Limb (tissue), 2 donors: ENCODE measurements at regions not wholly inside any gene's neighbourhood (a gene's known extent, or its start where the extent isn't known, plus 50 kb on each side); places are given as distances from the start of the nearest gene placed in this dataset.
"Not testable (repeated sequence)": the region's sequence is repeated elsewhere in the genome, so short reads cannot be mapped to it uniquely, and the experiment has no call there.

Experiments used
- DNase-seq, 2 donors: peaks; one replicate each; pipeline ENCODE4 v3.0.0-alpha.2; 2016; ENCODE audit errors: extremely low spot score in 2 of 2

DNA sequence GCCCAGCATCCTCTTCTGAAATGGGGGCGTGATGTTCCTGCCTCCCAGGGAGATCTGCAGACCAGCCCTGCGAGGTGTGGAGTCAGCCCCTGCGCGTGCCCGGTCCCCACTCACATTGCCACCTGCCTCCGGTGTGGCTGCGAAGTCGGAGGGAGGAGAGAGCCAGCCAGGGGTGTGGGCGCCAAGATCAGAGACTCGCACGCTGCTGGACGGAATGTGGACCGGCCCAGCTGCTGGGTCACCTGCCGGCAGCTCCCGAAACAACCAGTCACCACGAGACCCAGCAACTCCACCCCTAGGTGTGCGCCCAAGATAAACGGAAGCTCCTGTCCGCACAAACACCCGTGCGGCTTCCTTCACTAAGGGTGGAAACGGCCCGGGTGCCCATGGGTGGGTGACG lies 51.1 kb upstream of the EGFL7 start:
- no peak for DNase-seq

DNA sequence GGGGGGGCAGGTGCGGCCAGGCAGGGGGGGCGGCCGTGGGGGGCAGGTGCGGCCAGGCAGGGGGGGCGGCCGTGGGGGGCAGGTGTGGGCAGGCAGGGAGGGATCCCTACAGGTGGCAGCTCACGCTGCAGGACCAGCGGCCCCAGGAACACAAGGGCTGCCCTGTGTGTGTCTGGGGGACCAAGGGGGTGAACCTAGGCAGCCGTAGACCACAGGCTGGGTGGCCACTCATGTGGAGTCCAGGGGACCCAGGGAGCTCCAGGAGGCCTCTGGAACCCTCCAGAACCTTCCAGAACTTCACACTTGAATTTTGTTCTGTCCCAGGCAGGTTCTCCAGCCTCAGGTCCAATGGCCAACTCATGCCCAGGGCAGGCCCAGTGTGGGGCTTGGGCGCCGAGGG lies 51.6 kb upstream of the EGFL7 start:
- DNase-seq, result no peak

DNA sequence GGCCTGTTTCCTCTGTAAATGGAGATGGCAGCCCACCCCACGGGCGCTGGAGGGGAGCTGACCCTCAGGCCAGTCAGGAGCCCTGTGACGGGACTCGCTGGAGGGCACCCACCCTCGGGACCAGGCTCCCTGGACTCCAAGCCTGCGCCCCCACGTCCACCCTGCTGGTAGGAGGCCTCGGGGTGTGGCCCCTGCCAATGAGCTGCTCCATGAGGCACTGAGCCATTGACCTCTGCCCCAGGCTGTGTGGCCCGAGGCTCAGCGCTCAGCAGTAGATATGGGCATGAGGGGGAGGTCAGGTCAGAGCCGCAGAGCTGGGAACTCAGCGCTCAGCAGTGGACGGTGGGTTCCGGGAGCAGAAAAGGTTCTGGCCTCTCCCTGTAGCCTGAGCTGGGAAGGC lies 52.3 kb upstream of the EGFL7 start:
- DNase-seq, result no peak

DNA sequence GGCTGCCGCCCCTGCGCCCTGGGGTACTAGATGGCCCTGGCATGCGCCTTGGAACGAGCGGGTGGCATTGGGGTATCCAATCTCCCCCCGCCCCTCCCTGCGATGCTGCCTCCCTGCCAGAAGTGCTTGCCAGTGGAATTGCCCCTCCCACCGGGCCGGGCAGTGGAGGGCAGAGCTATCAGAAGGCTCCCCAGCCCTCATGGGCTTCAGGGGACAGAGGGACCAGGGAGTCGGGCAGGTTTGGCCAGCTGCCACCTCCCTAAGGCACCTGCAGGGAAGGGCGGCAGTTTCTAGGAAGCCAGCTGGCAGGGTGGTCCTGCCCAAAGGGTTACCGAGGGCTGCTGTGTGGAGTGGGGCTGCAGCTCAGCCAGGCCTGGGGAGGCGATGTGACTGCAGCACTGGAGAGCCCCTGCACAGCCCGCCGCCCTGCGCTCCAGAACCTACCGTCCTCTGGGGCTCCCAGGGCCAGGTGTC lies 52.8 kb upstream of the EGFL7 start:
- DNase-seq, result no peak

DNA sequence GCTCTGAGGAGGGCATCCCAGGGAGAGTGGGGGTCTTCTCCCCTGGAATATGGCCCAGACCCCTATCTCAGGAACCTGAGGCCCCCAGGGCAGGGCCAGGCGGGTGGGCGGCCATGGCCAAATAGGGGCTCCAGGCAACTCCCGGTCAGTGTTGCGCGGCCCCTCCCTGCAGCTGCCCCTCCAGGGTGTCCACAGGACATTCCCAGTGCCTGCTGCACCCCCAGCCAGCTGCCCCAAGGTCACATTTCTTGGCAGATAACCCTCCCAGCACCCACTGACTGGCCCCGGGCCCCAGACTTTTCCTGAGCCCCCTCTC lies 53.6 kb upstream of the EGFL7 start:
- no peak for DNase-seq

DNA sequence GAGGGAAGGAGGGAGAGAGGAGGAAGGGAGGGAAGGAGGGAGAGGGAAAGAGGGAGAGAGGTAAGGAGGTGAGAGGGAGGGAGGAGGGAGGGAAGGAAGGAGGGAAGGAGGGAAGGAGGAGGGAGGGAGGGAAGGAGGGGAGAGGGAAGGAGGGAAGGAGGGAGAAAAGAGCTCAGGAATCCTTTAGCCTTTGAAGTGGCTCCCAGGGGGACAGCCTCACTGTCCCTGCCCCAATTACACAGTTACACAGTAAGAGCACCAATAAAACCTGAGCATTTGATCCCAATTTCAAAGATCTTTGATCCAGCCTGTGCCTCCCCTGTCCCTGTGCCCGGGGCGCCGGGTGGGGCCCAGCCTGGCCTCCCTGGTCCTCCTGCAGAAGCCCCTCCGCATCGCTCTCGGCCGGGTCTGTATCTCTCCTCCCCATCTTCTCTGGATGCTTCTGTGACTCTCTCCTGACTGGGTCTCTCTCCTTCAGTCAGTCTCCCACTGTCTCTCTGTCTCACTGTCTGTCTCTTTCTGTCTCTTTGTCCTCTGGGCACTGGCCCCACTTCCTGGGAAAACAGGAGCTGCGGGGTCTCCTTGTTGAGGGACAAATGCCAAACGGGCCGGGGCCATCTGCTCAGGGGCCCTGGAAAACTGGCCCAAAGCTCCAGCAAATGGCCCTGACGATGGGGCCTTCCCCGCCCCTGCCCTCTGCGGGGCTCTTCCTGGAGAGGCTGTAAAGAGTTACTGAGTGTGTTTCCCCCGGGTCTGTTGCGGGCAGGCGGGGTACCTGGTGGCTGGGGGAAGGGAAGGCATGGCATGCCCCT lies 54.2 kb upstream of the EGFL7 start:
- DNase-seq, result no peak

DNA sequence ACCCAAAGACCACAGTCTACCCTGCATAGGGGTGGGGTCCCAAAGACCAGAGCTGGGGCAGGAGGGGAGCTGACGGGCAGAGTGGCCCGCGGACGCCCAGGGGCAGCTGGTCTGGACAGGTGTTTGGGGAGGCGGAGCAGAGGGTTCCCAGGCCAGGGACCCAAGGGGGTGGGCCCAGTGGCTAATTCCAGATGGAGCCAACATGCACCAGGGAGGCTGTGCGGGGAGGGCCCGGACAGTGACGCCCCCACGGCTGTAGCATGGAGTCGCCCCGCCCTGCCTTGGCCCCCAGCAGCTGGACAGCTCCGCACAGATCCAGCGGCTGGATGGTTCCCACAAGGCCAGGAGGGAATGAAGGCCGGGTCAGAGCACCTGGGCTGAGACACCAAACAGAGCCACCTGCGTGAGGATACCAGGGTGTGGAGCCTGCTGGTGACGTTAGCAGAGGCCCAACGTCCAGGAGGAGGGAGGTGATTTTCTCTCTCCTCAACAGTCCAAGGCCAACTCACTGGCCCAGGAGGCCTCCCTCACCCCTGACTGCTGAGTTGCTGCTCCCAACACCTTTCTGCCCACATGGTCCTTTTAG lies 55.3 kb upstream of the EGFL7 start:
- DNase-seq, result no peak

DNA sequence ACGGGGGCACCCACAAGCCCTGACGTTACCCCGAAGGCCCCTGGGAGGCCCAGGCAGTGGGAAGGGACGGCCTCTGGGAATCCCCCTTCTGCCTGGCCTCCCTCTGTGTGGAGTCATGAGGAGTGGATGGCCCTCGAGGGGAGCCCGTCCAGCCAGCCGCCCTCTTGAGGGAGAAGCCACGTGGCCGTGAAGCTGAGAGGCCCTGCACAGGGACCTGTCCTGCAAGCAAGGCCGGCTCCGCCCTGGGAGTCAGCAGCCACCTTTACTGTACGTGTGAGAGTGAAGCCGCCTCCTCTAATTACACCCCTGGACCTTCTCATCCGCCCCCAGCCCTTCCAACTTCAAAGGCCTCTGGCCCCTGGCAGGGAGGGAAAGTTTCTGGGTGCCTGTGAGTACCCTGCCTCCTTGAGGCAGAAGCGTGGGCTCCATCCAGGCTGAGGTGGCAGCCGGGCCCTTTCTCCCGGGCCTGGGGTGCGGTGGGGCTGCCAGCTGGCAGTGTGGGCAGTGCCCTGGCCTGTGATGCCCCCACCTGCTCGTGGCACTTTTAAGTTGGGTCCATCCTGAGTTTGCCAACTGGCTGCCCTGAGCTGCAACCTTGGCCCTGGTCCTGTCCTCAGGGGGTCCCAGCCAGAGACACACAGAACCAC lies 55.9 kb upstream of the EGFL7 start:
- DNase-seq, result no peak

DNA sequence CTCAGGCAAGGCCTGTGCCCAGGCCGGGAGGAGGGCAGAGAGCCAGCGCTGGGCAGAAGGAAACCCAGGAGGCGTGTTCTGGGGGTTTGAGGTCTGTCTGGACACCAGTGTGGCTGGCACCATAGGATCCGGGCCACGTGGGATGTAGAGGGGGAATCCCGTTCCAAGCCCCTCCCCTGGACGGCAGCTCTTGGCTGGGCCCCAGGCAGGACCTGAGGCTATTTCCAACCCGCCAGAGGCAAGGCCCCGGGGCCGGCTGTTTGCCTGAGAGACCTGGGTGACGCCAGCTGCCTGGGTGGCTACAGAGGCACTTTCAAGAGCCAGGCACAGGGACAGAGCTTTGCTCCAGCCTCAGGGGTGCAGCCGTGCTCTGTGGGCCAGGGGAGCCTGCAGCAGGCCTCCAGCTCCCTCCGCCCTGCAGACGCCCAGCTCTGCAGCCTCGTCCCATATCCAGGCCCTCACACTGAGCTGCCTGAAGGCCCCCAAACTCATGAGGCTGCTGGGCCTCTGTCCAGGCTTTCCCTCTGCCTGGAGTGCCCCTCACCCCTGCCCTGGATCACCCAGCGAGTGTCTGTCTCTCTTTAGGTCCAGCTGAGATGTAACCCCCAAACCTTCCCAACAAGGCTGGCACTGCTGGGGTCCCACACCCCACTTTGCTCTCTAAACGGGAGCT lies 56.6 kb upstream of the EGFL7 start:
- no peak for DNase-seq

DNA sequence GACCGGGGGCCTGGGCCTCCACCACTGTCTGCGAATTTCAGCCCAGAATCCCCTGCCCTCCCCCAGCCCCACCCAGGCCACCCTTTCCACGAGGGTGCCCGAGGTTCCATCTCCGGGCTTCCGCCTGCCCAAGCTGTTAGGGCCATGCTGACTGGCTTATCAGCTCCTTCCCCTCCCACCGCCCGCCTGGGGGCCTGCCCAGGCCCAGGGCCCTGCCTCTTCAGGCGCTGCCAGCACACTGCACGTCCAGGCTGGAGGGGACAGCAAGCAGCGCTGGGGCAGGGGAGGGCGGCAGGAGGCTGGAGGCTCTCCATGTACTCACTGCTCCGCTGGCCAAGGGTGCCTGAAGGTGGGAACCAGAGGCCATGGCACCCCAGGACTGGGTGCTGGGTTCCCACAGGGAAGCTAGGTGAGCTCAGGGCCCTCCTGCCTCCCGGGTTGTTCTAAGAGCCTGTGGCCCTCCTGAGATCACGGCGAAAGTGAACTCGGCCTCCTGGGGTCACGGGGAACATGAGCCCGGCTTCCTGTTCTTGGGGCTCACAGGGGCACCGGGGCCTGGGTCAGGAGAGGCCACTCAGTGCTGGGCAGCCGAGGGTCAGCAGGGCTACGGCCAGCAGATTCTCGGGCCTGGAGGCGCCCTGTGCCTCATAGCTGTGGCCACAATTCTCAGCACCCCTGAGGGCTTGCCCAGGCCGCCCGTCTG lies 57.7 kb upstream of the EGFL7 start:
- DNase-seq, result no peak

DNA sequence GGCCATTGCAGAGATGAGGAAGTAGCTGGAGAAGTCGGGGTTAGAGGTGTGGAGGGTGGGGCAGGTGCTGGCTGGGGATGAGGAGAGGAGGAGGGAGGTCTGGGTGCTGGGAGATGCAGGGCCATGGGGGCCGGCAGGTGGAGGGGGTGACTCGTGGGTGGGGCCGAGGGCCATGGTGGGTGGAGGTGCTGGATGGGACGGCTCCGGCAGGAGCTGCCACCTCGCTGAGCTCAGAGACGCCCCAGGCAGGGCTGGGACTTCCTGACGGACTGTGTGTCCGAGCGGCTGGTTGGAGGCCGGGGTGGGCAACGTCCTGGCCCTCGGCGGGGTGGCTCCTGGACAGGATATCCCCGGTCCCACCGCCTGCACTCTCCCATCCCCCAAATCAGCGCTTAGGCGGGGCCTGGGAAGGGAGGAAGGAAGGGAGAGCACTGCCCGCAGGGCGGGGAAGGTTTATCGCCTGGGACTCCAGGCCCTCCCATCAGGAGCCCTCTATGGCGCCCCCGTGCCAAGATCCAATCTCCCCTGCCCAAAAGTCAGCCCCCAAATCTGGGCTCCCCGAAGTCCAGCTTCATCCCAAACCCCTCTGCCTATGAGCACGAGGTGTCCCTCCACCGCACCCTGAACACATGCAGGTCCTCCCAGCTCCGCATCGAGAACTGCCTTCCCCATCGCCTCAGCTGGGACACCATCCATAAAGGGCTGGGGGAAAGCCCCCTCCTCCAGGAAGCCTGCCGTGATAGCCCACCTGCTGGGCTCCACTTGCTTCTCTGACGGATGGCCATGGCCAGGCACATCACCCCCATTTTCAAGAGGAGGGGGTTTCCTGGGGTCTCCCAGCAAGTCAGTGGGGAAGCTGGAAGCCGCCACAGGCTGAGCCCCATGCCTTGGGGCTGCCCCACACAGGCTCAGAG lies 58.3 kb upstream of the NOTCH1 start:
- no peak for DNase-seq

DNA sequence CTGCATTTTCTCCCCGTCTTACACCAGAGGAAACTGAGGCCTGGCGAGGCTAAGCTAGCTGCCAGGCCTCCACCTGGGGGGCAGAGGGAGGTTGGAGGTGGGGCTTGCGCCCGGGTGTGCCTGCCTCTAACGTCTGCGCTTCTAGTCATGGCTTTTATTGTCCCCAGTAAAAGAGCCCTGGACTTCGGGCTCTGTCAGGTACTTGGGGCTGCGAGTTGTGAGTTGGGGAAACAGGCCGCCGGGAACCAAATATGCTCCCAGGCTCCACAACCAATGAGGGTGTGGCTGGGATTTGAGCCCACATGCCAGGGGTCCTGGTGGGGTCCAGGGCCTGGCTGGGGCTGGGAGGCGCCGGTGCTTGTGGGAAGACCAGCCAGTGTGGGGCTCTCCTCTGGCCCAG lies 57.4 kb upstream of the NOTCH1 start:
- DNase-seq, result no peak

DNA sequence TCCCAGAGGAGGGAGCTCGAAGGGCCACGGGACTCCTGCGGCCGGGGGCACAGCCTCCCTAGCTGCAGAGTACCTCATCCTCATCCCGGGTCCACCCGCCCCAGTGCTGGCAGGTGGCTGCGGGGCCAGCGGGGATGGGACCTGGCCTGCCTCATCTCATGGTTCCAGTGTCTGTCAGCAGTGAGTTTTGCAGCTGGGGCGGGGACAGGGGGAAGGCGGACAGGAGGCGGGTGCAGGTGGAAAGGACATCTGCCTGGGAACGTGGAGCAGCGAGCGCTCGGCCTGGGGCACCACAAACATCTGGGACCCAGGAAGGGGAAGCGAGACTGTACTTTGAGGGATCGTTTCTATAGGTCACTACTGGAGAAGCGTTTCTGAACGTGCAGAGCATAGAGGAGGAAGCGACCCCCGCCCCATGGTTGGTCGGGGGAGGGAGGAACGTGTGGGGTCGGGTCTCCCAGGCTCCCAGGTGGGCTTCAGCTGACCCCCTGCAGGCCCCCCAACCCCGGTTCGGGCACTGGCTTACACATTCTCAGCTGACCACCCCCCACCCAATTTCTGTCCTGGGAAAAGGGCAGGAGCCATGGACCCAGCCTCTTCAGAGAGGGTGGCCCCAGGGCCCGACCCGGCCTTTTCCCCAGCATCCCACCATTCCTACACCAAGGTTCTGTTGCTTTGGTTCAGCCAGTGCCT lies 56.5 kb upstream of the NOTCH1 start:
- DNase-seq, result no peak

DNA sequence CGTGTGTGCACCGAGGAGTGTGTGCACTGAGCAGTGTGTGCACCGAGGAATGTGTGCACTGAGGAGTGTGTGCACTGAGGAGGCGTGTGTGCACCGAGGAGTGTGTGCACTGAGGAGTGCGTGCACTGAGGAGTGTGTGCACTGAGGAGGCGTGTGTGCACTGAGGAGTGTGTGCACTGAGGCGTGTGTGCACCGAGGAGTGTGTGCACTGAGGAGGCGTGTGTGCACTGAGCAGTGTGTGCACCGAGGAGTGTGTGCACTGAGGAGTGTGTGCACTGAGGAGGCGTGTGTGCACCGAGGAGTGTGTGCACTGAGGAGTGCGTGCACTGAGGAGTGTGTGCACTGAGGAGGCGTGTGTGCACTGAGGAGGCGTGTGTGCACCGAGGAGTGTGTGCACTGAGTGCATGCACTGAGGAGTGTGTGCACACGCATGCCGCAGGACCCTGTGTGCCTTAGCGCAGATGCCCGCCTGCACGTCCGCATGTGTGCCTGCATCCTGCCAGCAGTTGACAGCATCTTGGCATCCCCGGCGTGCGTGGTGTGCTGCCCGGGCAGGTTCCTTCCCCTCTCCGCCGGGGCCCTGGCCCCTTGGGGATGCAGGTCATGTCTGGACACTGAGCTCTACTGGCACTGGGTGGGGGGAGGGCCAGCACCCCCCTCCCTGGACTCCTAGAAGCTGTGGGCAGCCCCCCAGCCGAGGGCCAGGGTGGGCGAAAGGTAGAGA lies 55.6 kb upstream of the NOTCH1 start:
- DNase-seq, result not testable (repeated sequence)

DNA sequence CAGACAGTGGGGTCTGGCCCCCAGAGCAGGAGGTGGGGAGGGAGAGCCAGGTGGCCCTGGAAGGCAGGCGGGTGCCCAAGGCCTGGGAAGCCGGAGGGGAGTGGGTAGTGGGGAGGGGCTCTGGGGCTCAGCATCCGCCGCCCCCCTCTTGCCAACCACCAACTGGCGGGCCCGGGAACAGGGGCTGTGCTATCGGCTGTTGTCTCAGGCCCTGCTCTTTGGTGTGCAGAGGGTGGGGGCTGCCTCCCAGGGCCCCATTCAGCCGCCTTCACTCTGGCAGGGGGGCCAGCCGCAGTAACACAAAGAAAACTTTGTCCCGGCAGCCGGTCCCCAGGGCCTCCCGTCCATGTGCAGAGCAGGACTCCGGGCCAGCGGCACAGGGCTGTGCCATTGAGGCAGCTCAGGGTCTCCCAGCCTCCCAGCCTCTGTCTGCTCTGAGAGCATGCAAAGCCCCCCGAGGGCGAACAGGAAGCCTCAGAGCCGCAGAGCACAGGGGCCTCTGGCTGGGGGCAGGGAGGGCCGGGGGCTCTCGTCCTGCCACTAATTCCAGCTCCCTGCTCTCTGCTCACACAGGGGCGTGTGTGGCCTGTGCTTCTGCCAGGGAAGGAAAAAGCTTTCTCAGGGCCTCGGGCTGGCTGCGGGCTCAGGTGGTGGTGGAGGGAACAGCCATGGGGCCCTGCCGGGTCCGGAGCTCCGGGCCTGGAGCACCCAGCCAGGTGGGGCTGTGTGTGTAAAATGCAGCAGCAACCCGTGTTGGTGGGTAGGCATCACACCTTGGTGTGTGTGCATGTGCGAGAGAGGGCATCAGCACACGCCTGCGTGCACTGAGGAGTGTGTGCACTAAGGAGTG lies 54.2 kb upstream of the NOTCH1 start:
- peak in 1 of 2 donors; percentile 75 for DNase-seq

DNA sequence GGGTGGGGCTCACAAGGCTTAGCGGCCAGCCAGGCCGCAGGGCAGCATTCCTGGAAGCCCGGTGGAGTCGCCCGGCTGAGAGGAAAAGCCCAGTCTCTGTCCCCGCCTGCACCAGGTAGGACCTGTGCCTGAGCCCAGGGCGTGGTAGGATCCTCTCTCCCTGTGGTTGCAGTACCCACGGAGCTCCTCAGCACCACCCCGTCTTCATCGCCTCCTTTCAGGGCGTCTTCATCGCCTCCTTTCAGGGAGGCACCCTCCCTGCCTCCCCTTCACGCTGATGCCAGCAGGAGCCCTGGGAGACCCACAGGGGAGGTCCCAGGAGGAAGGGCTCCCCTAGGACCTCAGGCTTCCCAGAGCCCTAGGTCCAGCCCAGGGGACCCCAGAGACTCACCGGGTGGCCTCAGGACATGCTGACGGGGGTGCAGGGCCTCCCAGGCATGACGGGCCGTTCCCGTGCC lies 53.3 kb upstream of the NOTCH1 start:
- DNase-seq, result no peak

DNA sequence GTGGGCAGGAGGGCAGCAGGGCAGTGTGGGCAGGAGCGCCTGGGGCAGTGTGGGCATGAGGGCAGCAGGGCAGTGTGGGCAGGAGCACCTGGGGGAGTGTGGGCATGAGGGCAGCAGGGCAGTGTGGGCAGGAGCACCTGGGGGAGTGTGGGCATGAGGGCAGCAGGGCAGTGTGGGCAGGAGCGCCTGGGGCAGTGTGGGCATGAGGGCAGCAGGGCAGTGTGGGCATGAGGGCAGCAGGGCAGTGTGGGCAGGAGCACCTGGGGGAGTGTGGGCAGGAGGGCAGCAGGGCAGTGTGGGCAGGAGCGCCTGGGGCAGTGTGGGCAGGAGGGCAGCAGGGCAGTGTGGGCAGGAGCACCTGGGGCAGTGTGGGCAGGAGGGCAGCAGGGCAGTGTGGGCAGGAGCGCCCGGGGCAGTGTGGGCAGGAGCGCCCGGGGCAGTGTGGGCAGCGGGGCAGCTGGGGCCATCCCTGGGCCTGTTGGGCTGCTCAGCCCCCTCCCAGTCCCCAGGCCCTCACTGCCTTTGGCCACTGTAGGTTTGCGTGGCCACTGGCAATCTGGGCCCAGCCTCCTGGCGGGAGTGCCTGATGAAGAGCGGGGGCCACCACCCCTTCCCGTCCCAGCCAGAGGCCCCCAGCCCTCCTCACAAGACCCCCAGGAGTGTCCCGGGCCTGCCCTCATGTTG lies 52.7 kb upstream of the NOTCH1 start:
- DNase-seq, result not testable (repeated sequence)

DNA sequence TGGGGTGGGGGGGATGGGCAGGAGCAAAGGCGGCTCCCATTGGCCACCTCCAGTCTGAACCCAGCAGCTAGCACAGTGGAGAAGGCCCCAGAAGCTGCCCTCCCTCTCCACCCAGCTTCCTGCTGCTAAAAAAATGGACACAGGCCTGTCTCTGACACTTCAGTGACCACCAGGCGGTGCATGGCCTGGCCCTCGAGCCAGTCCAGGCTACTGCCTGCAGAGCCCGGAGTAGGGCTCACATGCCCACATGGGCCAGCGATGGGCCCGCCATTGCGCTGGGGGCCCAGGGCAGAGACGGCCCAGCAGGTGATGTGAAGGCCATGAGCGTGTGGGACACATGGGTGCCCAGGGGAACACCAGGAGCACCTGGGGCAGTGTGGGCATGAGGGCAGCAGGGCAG lies 52.1 kb upstream of the NOTCH1 start:
- no peak for DNase-seq
